GM21786 (cell line): ENCODE measurements at regions not wholly inside any gene's neighbourhood (a gene's known extent, or its start where the extent isn't known, plus 50 kb on each side); places are given as distances from the start of the nearest gene placed in this dataset.
"Not testable (repeated sequence)": the region's sequence is repeated elsewhere in the genome, so short reads cannot be mapped to it uniquely, and the experiment has no call there.

Source experiments
- ATAC-seq: cut with Tn5 transposase; IDR thresholded peaks from one replicate; pipeline ENCODE4 v1.9.1; 2021; ENCODE audit not compliant: unreplicated experiment

DNA sequence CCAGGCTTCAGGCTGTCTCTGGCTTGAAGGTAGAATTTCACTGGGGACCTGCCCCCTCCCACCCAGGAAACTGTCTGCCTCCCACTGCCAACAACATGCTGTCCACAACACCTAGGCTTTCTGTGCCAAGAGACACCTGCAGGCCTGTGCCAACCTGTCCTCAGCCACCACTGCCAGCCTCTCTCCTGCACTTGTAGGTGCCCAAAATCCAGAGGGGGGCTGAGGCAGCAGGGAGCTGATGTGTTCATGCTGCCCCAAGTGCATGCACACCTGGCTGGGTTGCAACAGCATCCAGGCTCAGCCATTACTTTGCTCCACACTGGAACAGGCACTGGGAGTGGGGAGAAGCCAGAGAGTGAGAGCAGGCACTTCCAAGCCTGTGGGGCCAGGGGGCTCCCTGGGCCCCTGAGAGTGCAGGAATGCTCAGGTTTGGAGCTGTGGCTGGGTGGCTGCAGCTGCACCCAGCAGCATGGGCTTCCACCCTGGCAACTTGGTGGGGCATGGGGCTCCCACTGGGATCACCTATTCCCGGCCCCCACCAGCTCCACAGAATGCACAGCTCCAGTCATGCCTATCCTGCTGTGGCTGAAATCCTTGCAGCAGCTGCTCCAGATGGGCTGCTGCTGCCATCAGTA lies 218.1 kb upstream of the OBI1 start:
- no peak for ATAC-seq

DNA sequence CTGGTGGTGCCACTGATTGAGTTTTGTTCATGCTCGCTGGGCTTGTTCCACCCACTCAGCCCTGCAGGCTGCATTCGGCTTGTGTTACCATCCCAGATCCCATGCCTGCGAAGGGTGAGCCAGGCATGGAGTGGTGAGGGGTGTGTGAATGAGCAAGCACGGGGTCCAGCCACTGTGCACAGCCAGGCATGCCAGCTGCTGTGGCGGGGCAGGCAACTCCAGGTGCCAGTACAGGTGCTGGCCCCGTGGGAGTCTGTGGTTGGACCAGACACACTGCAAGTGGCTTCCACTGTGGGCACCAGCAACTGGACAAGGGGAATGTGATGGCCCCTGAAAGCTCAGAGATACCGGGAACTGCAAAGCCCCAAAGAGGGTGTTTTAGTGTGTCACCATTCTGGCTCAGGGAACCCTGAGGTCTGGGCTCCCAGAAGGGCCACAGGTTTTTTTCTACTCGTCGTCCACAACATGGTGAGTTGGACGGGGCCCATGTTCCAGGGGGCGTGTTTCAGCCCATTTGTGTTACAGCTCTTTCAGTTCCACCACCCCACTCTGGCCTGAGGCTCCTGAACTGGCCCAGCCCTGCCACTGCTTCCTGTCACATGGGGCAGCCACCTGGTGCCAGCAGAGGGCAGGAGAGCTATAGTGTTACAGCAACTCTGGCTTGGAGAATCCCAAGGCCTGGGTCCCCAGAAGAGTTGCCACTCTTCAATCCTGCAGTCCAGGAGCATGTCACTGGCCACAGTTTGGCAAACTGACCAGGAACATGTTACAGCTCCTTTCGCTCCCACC lies 217.0 kb upstream of the OBI1 start:
- ATAC-seq = peak; percentile 78

DNA sequence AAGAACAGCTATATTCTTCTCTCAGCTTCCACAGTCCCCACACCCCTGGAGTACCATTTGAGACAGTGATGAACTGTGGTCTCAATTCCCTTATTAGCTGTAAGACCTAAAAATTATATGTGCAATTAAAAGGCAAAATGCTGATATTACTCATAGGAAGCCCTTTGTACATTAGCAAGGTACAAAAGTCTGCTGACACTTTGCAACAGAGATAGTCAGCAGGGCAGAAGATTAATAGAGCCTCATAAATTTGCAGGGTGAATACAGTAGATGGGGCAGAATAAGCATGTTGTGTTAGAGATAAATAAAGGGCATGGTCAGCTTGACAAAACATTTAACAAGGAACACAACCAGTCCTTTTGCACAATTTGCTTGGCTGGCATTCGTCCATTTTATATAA lies 210.0 kb upstream of the OBI1 start:
- ATAC-seq = no peak

DNA sequence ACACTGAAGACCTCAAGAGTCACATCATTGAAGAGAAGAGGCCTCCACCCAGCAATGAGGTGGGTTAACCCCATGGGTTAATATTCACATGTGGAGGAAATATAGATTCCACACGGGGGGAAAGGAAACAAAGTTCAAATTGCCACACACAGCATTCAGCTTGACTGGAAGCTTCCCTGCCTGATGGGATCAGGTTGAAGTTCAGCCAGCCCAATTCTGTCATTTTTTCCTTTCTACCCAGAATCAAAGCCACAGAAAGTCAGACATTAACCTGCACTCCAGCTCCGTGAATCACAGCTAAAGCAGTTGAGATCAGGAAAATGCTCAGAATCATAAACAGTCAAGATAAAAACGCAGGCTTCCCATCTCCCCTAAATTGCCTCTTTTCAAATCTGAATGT lies 208.7 kb upstream of the OBI1 start:
- ATAC-seq = no peak

DNA sequence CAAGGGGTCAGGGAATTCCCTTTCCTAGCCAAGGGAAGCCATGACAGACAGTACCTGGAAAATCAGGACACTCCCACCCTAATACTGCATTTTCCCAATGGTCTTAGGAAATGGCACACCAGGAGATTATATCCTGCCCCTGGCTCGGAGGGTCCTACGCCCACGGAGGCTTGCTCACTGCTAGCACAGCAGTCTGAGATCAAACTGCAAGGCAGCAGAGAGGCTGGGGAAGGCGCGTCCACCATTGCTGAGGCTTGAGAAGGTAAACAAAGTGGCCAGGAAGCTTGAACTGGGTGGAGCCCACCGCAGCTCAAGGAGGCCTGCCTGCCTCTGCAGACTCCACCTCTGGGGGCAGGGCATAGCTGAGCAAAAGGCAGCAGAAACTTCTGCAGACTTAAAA lies 207.1 kb upstream of the OBI1 start:
- ATAC-seq = not testable (repeated sequence)

DNA sequence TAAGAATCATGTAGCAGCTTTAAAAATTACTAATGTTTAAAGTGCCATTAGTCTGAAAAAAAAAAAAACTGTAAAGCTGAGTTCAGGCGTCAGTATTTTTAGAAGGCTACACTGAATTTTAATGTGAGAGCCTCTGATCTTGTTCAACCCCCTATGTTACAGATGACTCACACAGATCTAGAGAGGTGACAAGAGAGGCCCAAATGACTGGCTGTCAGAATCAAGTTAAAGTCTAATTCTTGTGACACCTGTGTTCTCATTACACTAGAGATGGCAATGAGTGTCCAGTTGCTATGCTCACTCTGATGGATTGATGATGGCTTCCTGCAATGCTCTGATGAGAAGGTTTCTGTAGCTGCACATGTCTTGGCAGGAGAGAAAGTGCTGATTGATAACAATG lies 203.5 kb upstream of the OBI1 start:
- ATAC-seq = no peak

DNA sequence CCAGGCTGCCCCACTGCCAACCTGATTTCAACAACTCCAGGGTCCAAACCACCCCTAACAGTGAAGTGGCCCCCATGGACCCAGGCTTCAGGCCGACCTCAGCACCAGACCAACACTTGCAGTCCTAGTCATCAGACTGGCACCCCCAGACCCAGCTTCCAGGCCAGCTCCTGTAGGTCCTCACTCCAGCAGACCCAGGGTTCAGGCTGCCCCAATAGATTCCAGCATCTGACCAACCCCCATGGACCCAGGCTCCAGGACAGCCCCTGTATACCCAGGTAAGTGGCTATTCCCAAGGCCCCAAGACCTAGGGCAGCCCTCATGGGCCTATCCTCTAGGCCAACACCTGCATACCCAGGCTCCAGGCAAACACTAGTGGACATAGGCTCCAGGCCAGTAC lies 193.8 kb upstream of the OBI1 start:
- ATAC-seq = no peak

DNA sequence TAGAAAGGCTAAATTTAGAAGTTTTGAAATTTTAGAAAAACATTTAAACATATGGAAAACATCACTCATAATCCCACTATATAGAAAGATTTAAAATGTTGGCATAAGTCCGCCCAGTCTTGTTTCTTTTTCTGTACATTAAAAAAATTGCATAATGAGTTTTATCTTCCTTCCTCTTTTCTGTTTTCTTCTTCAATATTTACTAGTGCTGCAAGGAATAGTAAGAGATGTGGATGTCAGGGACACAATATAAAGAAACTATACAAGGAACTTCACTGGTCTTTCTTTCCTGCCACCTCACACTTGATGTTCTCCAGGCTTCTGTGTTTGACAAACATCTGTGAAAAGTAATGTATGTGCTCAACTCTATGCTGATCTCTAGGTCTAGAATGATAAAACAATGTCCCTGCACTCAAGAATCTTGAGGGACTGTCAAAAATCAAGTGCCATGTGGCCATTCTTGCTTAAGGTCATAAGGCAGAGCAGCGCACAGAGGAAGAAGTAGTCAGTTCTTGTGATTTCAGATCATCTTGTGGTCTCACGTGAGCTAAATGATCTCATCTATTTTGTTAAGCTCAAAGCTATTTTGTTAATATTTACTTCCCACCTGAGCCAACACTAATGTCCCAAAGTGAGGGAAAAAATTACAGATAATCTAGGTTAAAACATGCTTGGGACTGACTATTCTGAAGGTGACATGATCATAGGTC lies 186.9 kb upstream of the OBI1 start:
- ATAC-seq = no peak

DNA sequence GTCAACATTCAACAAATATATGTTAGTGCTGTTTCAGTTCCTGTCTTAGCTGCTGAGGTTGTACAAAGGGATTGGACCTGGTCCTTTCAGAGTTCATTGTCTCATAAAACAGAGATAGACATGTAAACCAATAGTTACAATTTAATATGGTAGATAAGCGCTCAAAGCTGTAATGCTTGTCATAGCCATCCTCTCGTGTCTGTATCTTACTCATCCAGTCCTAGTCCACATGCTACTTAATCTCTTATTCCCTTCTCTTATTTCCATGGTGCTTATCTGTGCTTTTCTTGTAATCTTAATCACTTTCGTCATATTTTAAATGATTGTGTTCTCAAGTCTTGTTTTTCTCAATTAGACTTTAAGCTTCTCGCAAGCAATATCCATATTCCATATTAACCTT lies 185.2 kb upstream of the OBI1 start:
- no peak for ATAC-seq

DNA sequence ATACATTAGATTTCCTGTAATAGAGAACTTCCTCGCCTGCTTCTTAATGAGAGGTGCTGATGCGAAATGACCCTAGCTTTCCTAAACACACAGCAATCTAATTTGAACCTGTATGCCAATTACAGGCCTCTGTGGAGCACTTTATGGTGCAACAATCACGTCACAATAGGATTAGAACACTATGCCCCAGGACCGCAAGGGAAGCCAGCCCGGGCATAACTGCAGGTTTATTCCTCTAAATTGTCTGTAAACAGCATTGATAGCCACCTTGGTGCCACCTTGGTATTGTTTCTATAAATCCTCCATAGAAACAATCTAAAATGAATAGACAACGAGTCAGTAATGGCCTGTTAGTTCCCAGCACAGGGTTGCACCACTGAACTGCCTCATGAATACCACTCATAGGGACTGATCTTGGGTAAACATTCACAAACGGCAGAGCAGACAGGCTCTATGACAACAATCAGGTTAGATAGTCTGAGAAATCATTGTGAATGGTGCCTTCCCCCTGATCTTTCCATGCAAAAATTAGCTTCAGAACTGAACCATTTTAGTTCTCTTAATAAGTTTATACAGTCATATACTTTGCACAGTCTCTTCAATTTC lies 182.5 kb upstream of the OBI1 start:
- ATAC-seq = no peak

DNA sequence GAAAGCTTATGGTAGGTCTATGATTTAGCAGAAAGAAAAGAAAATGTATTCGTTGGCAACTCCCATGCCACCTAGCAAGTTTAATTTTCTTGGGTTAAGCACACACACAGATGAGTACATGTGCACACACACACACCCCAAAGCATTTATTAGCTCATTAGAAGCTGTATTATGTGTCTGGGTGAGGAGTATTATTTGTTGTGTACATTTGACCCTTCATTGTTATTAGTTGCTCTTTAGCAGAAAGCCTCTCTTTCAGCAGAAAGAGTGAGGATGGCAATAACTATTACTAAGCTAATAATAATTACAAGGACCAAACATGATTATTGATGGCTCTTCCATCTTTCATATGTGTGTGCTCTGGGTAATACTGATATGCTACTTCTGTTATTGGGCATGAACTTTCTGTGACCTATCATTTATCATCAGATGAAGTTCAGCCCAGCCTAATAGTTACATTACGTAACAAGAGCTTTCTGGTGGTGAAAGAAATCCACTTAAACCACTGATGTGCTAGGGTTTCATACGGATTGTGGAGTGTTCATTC lies 177.4 kb upstream of the OBI1 start:
- no peak for ATAC-seq

DNA sequence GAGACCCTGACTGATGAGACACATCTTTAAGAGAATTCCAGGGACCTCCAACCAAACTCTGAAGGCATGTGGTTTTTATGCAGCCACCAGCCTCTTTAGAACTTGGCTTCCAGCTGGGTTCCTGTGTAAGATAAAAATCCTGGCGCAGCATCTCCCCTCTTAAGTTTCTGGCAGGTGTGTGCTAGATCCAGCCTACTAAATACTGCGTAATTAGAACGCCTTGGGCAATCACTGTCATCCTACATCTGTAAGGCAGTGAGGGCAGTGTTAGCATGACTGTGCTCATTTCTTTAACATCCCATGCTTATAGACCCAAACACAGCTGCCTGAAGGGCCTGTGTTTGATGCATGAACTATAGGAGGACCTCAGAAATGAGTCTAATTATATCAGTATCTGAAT lies 173.5 kb upstream of the OBI1 start:
- no peak for ATAC-seq

DNA sequence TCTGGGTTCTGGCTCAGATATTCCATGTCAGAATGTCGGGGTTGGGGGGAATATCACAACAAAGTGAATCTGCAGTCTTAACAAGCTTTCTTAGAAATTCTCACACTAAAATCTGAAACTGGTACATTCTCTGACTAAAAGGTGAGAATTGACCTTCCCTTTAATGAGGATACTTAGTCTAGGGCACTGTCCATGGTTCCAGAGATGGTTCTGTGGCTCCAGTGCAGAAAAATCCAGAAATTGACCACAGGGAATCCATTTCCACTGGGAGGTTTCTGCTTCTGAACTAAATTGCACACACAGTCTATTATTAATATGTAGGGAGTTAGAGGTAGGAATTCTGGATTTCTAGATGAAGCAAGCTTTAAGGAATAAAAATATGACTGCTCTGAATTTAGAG lies 171.6 kb upstream of the OBI1 start:
- ATAC-seq = no peak

DNA sequence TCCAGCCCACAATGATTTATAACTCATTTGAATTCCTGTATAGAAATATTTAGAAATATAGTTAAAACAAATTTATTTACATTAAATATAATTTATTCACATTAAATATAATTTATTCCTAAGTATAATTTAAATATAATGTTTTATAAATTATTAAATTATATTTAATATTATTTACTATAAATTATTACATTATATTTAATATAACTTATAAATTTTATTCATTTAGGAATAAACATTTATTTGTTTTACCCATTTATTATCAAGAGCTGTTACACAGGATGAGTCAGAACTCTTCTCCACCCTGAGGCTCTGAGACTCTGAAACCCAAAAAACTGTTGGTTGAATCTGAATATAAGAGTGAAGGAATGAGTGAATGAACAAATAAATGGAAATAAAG lies 170.9 kb upstream of the OBI1 start:
- no peak for ATAC-seq

DNA sequence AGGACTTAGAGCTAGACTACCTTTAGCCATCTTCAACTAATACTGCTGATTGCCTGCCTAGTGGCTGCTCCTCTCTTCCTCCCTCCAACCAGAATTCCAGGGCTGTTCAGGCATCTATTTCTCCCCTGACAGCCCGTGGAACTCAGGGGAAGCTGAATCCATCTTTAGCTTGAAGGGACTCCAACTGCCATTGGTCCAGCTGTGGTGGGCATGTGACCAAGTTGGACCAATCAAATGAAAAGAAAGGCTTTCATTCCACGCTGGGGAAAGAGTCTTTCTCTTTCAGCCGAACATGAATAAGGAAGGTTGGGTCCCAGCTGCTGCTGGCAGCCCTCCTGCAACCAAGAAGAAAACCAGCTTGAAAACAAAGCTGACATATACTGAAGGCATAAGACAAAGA lies 168.5 kb upstream of the OBI1 start:
- ATAC-seq = no peak

DNA sequence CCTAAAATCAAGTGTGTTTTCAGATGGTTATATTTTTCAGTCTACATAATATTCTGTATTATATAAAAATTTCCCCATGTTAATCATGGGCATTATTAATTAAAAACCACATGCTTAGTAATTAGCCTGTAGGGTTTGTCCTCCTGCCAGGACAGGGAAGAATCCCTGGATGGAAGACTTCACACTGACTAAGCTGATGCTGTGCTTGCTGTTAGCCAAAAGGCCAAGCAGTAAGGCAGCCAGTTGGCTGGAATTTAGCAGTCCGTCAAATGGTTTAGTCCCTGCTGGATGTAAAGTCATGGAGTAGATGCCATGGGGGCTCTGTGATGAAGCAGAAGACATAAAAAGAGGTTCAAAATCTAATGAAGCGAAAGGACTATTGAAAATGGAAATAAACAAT lies 168.0 kb upstream of the OBI1 start:
- no peak for ATAC-seq

DNA sequence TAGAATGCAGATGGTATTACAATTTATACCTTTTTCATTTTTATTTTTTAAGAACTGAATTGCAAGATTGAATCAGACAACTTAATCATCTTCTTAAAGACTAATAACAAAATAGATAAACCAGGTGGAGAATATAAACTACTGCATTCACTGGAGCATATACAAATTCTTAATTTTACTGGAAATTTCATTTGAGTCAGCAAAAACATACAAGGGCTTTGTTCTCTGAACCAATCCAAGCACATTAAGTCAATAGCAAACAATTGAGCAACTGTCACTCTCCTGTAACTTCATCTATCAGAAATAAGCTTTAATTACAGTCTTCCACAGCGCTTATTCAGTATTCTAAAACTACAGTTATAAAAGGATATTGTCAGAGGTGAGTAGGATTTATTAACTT lies 167.4 kb upstream of the OBI1 start:
- no peak for ATAC-seq

DNA sequence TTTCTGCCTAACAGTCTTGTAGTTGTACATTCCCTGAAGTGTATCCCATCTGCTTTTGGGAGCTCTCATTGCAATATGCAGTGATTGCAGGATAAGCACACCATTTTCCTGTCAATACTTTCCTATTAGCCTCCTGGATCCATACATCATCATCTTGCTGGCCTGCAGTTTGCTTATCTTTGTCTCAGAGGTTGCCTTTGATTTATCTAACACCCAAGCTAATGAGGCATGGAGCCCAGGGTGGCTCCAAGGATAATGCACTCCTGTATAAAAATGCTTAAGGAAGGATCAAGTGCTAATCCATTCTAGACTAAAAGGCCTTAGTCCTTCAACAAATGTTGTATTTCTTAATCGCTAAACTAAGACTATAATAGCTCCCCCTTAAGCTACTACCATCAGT lies 161.6 kb upstream of the OBI1 start:
- no peak for ATAC-seq

DNA sequence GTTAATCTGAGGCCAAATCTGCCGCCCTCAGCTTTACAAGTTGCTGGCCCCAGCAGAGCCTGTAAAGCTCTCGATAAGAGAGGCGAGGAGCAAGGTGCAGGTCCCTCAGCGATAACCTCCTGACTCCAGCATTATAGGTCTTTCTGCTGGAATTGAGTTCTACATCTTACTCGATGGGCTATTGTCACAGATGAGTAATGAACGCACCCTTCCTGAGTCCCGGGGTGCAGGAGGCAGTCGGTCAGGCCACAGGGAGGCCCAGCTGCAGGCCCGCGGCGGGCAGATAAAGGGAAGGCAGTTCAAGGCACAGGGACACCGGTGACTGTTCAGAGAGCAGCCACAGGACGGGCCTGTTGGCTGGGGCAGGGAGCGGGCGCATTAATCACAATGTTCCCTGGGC lies 157.6 kb upstream of the OBI1 start:
- ATAC-seq = no peak

DNA sequence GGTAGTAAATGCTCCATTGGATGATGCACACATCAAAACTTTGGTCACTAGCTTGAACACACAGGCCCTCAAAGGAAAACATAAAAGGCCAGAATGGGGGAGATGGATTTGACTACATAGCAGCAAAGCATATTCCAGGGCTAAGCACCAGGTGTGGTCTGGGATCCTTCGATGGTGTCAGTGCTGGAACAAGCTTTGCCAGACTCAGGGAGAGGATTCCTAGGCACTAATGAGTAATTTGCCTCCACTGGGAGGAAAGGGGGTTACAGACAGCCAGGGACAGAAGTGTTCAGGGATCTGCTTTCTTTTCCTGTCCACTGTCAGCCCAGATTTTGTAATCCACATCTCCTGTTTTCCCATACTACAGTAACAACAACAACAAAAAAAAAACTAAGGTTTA lies 157.2 kb upstream of the OBI1 start:
- no peak for ATAC-seq

DNA sequence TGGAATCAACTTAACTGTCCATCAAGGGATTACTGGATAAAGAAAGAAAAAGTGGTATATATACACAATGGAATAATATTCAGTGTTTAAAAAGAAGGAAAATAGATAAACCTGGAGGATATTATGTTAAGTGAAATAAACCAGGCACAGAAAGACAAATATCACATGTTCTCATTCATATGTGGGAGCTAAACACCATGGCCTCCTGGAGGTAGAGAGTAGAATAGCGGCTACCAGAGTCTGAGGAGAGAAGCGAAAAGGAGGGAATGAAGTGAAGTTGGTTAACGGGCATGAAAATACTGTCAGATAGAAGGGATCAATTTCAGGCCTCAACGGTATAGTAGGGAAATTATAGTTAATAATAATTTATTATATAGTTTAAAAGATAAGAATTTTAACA lies 147.5 kb upstream of the OBI1 start:
- peak; percentile 80 for ATAC-seq

DNA sequence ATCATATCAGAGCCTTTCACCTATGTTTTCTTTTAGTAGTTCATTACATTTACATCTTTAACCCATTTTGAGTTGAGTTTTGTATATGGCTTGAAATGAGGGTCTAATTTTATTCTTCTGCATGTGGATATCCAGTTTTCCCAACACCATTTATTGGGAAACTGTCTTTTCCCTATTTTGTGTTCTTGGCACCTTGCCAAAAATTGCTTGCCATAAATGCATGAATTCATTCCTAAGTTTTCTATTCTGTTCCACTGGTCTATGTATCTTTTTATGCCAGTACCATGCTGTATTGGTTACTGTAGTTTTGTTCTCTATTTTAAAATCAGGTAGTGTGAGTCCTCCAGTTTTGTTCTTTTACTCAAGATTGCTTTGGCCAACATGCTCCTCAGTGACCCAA lies 144.0 kb upstream of the OBI1 start:
- ATAC-seq = no peak
